Effector memory CD8-positive, alpha-beta T cell (primary cell): ENCODE measurements at regions not wholly inside any gene's neighbourhood (a gene's known extent, or its start where the extent isn't known, plus 50 kb on each side); places are given as distances from the start of the nearest gene placed in this dataset.

Experiments
- ATAC-seq: fragments of 150-1000 bp; cut with Tn5 transposase; replicated peaks from 2 replicates; pipeline ENCODE4 v1.10.0; 2021; ENCODE audit warnings: mild to moderate bottlenecking, moderate library complexity
- DNase-seq, 3 experiments: peaks; one replicate each; pipeline ENCODE4 v3.0.0; 2021
- H3K27ac Mint-ChIP-seq, 2 donors: one replicate each; pipeline ENCODE4 v1.8.0; 2022; ENCODE audit warnings: mild to moderate bottlenecking in 2 of 2, mixed read lengths in 2 of 2, moderate library complexity in 2 of 2
- H3K27me3 Mint-ChIP-seq, 2 donors: one replicate each; pipeline ENCODE4 v1.8.0; 2022; ENCODE audit warnings: mixed read lengths in 2 of 2
- H3K36me3 Mint-ChIP-seq: one replicate; pipeline ENCODE4 v1.8.0; 2022; ENCODE audit warnings: mild to moderate bottlenecking, moderate library complexity, mixed read lengths; ENCODE audit not compliant: insufficient read depth
- H3K4me1 Mint-ChIP-seq, 2 donors: one replicate each; pipeline ENCODE4 v1.8.0; 2022; ENCODE audit warnings: low read depth in 2 of 2, mixed read lengths in 2 of 2
- H3K4me3 Mint-ChIP-seq, 2 donors: one replicate each; pipeline ENCODE4 v1.8.0; 2022; ENCODE audit warnings: mild to moderate bottlenecking in 2 of 2, mixed read lengths in 2 of 2, moderate library complexity in 2 of 2
- H3K9me3 Mint-ChIP-seq, 2 donors: one replicate each; pipeline ENCODE4 v1.8.0; 2022; ENCODE audit warnings: mixed read lengths in 2 of 2

- H3K4me1 Mint-ChIP-seq = no peaks in the 10 kb centered on the region
- ATAC-seq = no peak
- H3K36me3 Mint-ChIP-seq = no peaks in the 10 kb centered on the region
Observed at GRCh38 chr2:96438589-96438988, 66.6 kb downstream of the NEURL3 start.

GRCh38 chr2:96437512-96437911, 67.6 kb downstream of the NEURL3 start:
- no peaks in the 10 kb centered on the region for H3K4me1 Mint-ChIP-seq
- H3K9me3 Mint-ChIP-seq = no peaks in the 10 kb centered on the region
- H3K27ac Mint-ChIP-seq = no peak overlapping the region
- H3K27me3 Mint-ChIP-seq = peaks cover 8 to 29% of the 10 kb centered on the region in 2 donors
- no peaks in the 10 kb centered on the region for H3K36me3 Mint-ChIP-seq
- no peak for DNase-seq
- no peak for ATAC-seq
- no peak overlapping the region for H3K4me3 Mint-ChIP-seq

More at GRCh38 chr2:96438589-96438988, 66.6 kb downstream of the NEURL3 start:
- Mint-ChIP-seq H3K9me3 (peaks cover 0 to 6% of the 10 kb centered on the region in 2 donors), H3K4me3 (no peak overlapping the region), H3K27ac (no peak overlapping the region), H3K27me3 (peaks cover 8 to 36% of the 10 kb centered on the region in 2 donors)
- DNase-seq = no peak

- ATAC-seq (no peak), DNase-seq (no peak)
- Mint-ChIP-seq H3K27me3 (peaks cover 8 to 29% of the 10 kb centered on the region in 2 donors), H3K36me3 (no peaks in the 10 kb centered on the region), H3K4me3 (no peak overlapping the region), H3K9me3 (no peaks in the 10 kb centered on the region), H3K27ac (no peak overlapping the region), H3K4me1 (no peaks in the 10 kb centered on the region)
Observed at GRCh38 chr2:96436961-96437360, 68.2 kb downstream of the NEURL3 start.

GRCh38 chr2:96436416-96436815, 68.7 kb downstream of the NEURL3 start:
- H3K27ac Mint-ChIP-seq = no peak overlapping the region

GRCh38 chr2:96431319-96431718, 73.8 kb downstream of the NEURL3 start:
- Mint-ChIP-seq H3K27ac (no peak overlapping the region), H3K9me3 (no peaks in the 10 kb centered on the region), H3K36me3 (no peaks in the 10 kb centered on the region), H3K27me3 (peaks cover 15 to 34% of the 10 kb centered on the region in 2 donors), H3K4me1 (peaks cover 0 to 4% of the 10 kb centered on the region in 2 donors), H3K4me3 (no peak overlapping the region)
- ATAC-seq (no peak), DNase-seq (no peak)

More at GRCh38 chr2:96436416-96436815, 68.7 kb downstream of the NEURL3 start:
- H3K9me3 Mint-ChIP-seq = no peaks in the 10 kb centered on the region
- H3K36me3 Mint-ChIP-seq = no peaks in the 10 kb centered on the region
- H3K4me3 Mint-ChIP-seq = no peak overlapping the region
- H3K27me3 Mint-ChIP-seq = peaks cover 8 to 29% of the 10 kb centered on the region in 2 donors
- ATAC-seq = no peak
- DNase-seq = no peak
- no peaks in the 10 kb centered on the region for H3K4me1 Mint-ChIP-seq

GRCh38 chr2:96430394-96430988, 74.7 kb downstream of the NEURL3 start:
- ATAC-seq (no peak), DNase-seq (no peak)
- Mint-ChIP-seq H3K4me3 (no peak overlapping the region), H3K27ac (no peak overlapping the region), H3K4me1 (peaks cover 0 to 4% of the 10 kb centered on the region in 2 donors), H3K36me3 (no peaks in the 10 kb centered on the region), H3K9me3 (no peaks in the 10 kb centered on the region), H3K27me3 (peaks cover 20 to 40% of the 10 kb centered on the region in 2 donors)

GRCh38 chr2:96427917-96428316, 77.2 kb downstream of the NEURL3 start:
- Mint-ChIP-seq H3K9me3 (no peaks in the 10 kb centered on the region), H3K27ac (no peak overlapping the region), H3K36me3 (no peaks in the 10 kb centered on the region), H3K27me3 (peaks cover 31 to 55% of the 10 kb centered on the region in 2 donors), H3K4me3 (no peak overlapping the region), H3K4me1 (peaks cover 0 to 4% of the 10 kb centered on the region in 2 donors)
- DNase-seq (no peak), ATAC-seq (peak; percentile 19)

GRCh38 chr2:96427169-96427568, 78.0 kb downstream of the NEURL3 start:
- Mint-ChIP-seq H3K27ac (no peak overlapping the region), H3K4me3 (no peak overlapping the region), H3K4me1 (peaks cover 0 to 4% of the 10 kb centered on the region in 2 donors), H3K36me3 (no peaks in the 10 kb centered on the region), H3K27me3 (peaks cover 31 to 55% of the 10 kb centered on the region in 2 donors), H3K9me3 (no peaks in the 10 kb centered on the region)
- DNase-seq = no peak
- no peak for ATAC-seq

GRCh38 chr2:96423828-96424227, 81.3 kb downstream of the NEURL3 start:
- Mint-ChIP-seq H3K27me3 (peaks cover 31 to 50% of the 10 kb centered on the region in 2 donors), H3K9me3 (no peaks in the 10 kb centered on the region), H3K27ac (no peak overlapping the region), H3K4me3 (no peak overlapping the region), H3K36me3 (no peaks in the 10 kb centered on the region), H3K4me1 (peaks cover 0 to 4% of the 10 kb centered on the region in 2 donors)
- DNase-seq (no peak), ATAC-seq (no peak)
